ENCODE measurements at regions not wholly inside any gene's neighbourhood (a gene's known extent, or its start where the extent isn't known, plus 50 kb on each side); places are given as distances from the start of the nearest gene placed in this dataset.

GRCh38 chr3:178260887-178261565 lies 275.2 kb upstream of the KCNMB2 start:
- DNase-seq, result no peak

GRCh38 chr3:178263236-178263916 lies 272.9 kb upstream of the KCNMB2 start:
- DNase-seq, result no peak

GRCh38 chr3:178267158-178267844 lies 268.9 kb upstream of the KCNMB2 start:
- no peak for DNase-seq

- DNase-seq, result no peak
Observed at GRCh38 chr3:178270838-178271237, 265.4 kb upstream of the KCNMB2 start.

GRCh38 chr3:178271740-178272387 lies 264.4 kb upstream of the KCNMB2 start:
- no peak for DNase-seq

- DNase-seq, result no peak
Observed at GRCh38 chr3:178272841-178273240, 263.4 kb upstream of the KCNMB2 start.

- no peak for DNase-seq
Observed at GRCh38 chr3:178274711-178275110, 261.5 kb upstream of the KCNMB2 start.

GRCh38 chr3:178275311-178275710 lies 260.9 kb upstream of the KCNMB2 start:
- no peak for DNase-seq

GRCh38 chr3:178275793-178276192 lies 260.4 kb upstream of the KCNMB2 start:
- no peak for DNase-seq

- no peak for DNase-seq
Observed at GRCh38 chr3:178277605-178278004, 258.6 kb upstream of the KCNMB2 start.

GRCh38 chr3:178283561-178283960 lies 252.7 kb upstream of the KCNMB2 start:
- no peak for DNase-seq

- DNase-seq, result no peak
Observed at GRCh38 chr3:178284181-178284580, 252.1 kb upstream of the KCNMB2 start.

- DNase-seq, result no peak
Observed at GRCh38 chr3:178288074-178288473, 248.2 kb upstream of the KCNMB2 start.

- no peak for DNase-seq
Observed at GRCh38 chr3:178289544-178290160, 246.6 kb upstream of the KCNMB2 start.

- DNase-seq, result no peak
Observed at GRCh38 chr3:178291574-178292370, 244.5 kb upstream of the KCNMB2 start.

GRCh38 chr3:178295292-178295912 lies 240.8 kb upstream of the KCNMB2 start:
- DNase-seq, result no peak

GRCh38 chr3:178297199-178297598 lies 239.0 kb upstream of the KCNMB2 start:
- no peak for DNase-seq

- DNase-seq, result no peak
Observed at GRCh38 chr3:178297740-178298139, 238.5 kb upstream of the KCNMB2 start.

- DNase-seq, result no peak
Observed at GRCh38 chr3:178300441-178300959, 235.7 kb upstream of the KCNMB2 start.

GRCh38 chr3:178302966-178303930 lies 233.0 kb upstream of the KCNMB2 start:
- DNase-seq, result no peak
